Endothelial cell of umbilical vein (primary cell): ENCODE measurements at regions not wholly inside any gene's neighbourhood (a gene's known extent, or its start where the extent isn't known, plus 50 kb on each side); places are given as distances from the start of the nearest gene placed in this dataset.

ENCODE experiments used
- EZH2 ChIP-seq: IDR thresholded peaks from 2 replicates; pipeline ENCODE4 v1.6.1; 2012; ENCODE audit warnings: borderline replicate concordance, low read depth, mild to moderate bottlenecking, moderate library complexity, low read length, inconsistent platforms; ENCODE audit not compliant: severe bottlenecking
- MYC ChIP-seq: IDR thresholded peaks from one replicate; pipeline ENCODE4 v1.6.1; 2011; ENCODE audit warnings: mild to moderate bottlenecking, low read depth, low read length
- POLR2A ChIP-seq: IDR thresholded peaks from 2 replicates; pipeline ENCODE4 v1.6.1; 2012; ENCODE audit warnings: low read depth, mild to moderate bottlenecking, control low read depth, low read length
- POLR2AphosphoS5 ChIP-seq: IDR thresholded peaks from 2 replicates; pipeline ENCODE4 v1.6.1; 2012; ENCODE audit warnings: low read depth, mild to moderate bottlenecking, control low read depth, low read length, moderate library complexity; ENCODE audit not compliant: insufficient read depth
- TF ChIP-seq, protein P1 (sequence below), 2 donors: IDR thresholded peaks; 1 replicate in 1 of 2; 2 replicates in 1 of 2; pipeline ENCODE4 v1.5.1; 2011; ENCODE audit warnings: low read length in 2 of 2, mild to moderate bottlenecking in 2 of 2, moderate library complexity in 2 of 2, control low read depth in 1 of 2, inconsistent platforms in 1 of 2, low read depth in 1 of 2; ENCODE audit not compliant: insufficient read depth in 1 of 2; ENCODE audit errors: extremely low read depth in 1 of 2

DNA sequence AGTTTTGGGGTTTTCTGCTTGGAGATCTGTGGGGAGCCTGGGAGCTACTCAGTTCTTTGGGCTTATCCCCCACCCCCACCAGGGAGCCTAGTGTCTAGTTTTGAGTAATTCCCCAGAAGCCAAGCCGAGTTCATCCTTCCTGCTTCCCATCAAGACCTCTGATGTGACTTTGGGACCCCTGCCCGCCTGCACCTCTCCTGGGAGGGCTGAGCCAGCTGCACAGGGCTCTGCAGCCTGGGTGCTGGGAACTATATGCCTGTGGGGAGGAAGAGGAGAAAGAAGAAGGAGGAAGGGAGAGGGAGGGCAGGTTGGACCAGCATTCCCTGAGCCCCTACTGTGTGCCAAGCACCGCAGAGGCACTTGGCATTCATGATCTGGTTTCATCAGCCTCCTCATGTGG, 178.9 kb downstream of the TMEM132E start:
- TF ChIP-seq EZH2: no peak
- no peak for TF ChIP-seq POLR2A
- no peak for TF ChIP-seq POLR2AphosphoS5
- TF ChIP-seq, protein P1, sequence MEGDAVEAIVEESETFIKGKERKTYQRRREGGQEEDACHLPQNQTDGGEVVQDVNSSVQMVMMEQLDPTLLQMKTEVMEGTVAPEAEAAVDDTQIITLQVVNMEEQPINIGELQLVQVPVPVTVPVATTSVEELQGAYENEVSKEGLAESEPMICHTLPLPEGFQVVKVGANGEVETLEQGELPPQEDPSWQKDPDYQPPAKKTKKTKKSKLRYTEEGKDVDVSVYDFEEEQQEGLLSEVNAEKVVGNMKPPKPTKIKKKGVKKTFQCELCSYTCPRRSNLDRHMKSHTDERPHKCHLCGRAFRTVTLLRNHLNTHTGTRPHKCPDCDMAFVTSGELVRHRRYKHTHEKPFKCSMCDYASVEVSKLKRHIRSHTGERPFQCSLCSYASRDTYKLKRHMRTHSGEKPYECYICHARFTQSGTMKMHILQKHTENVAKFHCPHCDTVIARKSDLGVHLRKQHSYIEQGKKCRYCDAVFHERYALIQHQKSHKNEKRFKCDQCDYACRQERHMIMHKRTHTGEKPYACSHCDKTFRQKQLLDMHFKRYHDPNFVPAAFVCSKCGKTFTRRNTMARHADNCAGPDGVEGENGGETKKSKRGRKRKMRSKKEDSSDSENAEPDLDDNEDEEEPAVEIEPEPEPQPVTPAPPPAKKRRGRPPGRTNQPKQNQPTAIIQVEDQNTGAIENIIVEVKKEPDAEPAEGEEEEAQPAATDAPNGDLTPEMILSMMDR (IDR thresholded peaks at IDR 0.05; ENCODE audit: extremely low read depth in 1 of 2, insufficient read depth in 1 of 2, low read depth in 1 of 2, low read length in 2 of 2): no peak
- no peak for TF ChIP-seq MYC
